OCI-M1 (cell line): ENCODE measurements at regions not wholly inside any gene's neighbourhood (a gene's known extent, or its start where the extent isn't known, plus 50 kb on each side); places are given as distances from the start of the nearest gene placed in this dataset.

Source experiments
- DNase-seq: peaks from one replicate; lab custom pipeline; 2025; lab: John Stamatoyannopoulos, UW

GRCh38 chr1:9179463-9180110 lies 50.7 kb upstream of the GPR157 start:
- DNase-seq, result no peak

GRCh38 chr1:9180111-9180819 lies 51.4 kb upstream of the GPR157 start:
- DNase-seq, result no peak

GRCh38 chr1:9181176-9181906 lies 52.4 kb upstream of the GPR157 start:
- DNase-seq, result peak; percentile 34

GRCh38 chr1:9181990-9182783 lies 52.4 kb upstream of the H6PD start:
- DNase-seq, result no peak

- DNase-seq, result no peak
Observed at GRCh38 chr1:9182784-9183257, 51.8 kb upstream of the H6PD start.

- DNase-seq, result no peak
Observed at GRCh38 chr1:9183441-9183840, 51.1 kb upstream of the H6PD start.

- no peak for DNase-seq
Observed at GRCh38 chr1:9183898-9184297, 50.7 kb upstream of the H6PD start.

- DNase-seq, result no peak
Observed at GRCh38 chr1:9184749-9185148, 49.8 kb upstream of the H6PD start.
